ENCODE measurements at regions not wholly inside any gene's neighbourhood (a gene's known extent, or its start where the extent isn't known, plus 50 kb on each side); places are given as distances from the start of the nearest gene placed in this dataset.

DNA sequence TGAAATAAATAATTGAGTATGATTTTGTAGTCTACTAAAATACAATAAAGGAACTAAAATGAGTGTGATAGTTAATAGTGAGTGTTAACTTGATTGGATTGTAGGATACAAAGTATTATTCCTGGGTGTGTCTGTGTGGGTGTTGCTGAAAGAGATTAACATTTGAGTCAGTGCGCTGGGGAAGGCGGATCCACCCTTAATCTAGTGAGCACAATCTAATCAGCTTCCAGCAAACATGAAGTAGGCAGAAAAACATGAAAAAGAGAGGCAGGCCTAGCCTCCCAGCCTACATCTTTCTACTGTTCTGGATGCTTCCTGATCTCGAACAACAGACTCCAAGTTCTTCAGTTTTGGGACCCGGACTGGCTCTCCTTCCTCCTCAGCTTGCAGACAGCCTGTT lies 1716.6 kb downstream of the MRPL39 start:
- H3K36me3 ChIP-seq = no peaks in the 10 kb centered on the region
- no peak for ATAC-seq
- no peaks in the 10 kb centered on the region for H3K27me3 ChIP-seq
- H3K4me3 ChIP-seq = no peak overlapping the region
- no peak overlapping the region for H3K27ac ChIP-seq
- H3K4me1 ChIP-seq = no peaks in the 10 kb centered on the region
- TF ChIP-seq POLR2AphosphoS5 (IDR thresholded peaks at IDR 0.05) (no peak), EP300 (IDR thresholded peaks at IDR 0.05) (no peak), POLR2A (IDR thresholded peaks at IDR 0.05) (no peak)
- TF ChIP-seq, protein P1, sequence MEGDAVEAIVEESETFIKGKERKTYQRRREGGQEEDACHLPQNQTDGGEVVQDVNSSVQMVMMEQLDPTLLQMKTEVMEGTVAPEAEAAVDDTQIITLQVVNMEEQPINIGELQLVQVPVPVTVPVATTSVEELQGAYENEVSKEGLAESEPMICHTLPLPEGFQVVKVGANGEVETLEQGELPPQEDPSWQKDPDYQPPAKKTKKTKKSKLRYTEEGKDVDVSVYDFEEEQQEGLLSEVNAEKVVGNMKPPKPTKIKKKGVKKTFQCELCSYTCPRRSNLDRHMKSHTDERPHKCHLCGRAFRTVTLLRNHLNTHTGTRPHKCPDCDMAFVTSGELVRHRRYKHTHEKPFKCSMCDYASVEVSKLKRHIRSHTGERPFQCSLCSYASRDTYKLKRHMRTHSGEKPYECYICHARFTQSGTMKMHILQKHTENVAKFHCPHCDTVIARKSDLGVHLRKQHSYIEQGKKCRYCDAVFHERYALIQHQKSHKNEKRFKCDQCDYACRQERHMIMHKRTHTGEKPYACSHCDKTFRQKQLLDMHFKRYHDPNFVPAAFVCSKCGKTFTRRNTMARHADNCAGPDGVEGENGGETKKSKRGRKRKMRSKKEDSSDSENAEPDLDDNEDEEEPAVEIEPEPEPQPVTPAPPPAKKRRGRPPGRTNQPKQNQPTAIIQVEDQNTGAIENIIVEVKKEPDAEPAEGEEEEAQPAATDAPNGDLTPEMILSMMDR (IDR thresholded peaks at IDR 0.05) = no peak
- 72 to 87% methylated on average over 3 to 4 of the region's 4 CpGs for WGBS, 2 donors (ENCODE audit: low coverage in 1 of 2)
- H3K9me3 ChIP-seq = no peaks in the 10 kb centered on the region

DNA sequence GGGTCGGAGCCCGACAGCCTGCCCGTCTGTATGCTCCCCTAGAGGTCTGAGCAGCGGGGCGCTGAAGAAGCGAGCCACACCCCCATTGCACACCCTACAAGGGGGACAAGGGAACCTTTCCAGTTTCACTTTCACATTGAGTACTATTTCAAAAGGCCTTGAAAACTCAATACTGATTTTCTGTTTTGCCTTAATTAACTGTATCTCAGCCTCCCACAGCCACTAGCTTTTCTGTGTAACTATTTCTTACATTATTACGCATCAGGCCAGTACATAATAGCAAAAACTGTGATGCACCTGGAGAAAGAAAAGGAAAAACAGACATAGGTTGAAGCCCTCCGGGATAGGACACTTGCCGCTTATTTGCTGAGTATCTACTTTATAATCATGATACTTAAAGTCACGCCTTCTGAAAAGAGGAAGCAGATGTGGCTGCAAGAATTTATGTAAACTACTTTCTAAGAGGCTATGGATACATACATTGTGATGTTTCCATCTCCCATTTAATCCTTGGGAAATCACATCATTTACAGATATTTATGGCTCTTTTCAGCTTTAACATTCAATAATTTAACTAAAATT lies 1719.5 kb downstream of the MRPL39 start:
- Histone ChIP-seq H3K27me3 (no peaks in the 10 kb centered on the region), H3K4me3 (no peak overlapping the region), H3K4me1 (no peaks in the 10 kb centered on the region), H3K27ac (no peak overlapping the region), H3K9me3 (no peaks in the 10 kb centered on the region), H3K36me3 (no peaks in the 10 kb centered on the region)
- ATAC-seq = no peak
- TF ChIP-seq, protein P1 (IDR thresholded peaks at IDR 0.05) = no peak
- no peak for TF ChIP-seq POLR2AphosphoS5 (IDR thresholded peaks at IDR 0.05)
- no peak for TF ChIP-seq EP300 (IDR thresholded peaks at IDR 0.05)
- TF ChIP-seq POLR2A (IDR thresholded peaks at IDR 0.05) = no peak
- 89% methylated on average over 4 to 10 of the region's 10 CpGs for WGBS, 2 donors (ENCODE audit: low coverage in 1 of 2)

DNA sequence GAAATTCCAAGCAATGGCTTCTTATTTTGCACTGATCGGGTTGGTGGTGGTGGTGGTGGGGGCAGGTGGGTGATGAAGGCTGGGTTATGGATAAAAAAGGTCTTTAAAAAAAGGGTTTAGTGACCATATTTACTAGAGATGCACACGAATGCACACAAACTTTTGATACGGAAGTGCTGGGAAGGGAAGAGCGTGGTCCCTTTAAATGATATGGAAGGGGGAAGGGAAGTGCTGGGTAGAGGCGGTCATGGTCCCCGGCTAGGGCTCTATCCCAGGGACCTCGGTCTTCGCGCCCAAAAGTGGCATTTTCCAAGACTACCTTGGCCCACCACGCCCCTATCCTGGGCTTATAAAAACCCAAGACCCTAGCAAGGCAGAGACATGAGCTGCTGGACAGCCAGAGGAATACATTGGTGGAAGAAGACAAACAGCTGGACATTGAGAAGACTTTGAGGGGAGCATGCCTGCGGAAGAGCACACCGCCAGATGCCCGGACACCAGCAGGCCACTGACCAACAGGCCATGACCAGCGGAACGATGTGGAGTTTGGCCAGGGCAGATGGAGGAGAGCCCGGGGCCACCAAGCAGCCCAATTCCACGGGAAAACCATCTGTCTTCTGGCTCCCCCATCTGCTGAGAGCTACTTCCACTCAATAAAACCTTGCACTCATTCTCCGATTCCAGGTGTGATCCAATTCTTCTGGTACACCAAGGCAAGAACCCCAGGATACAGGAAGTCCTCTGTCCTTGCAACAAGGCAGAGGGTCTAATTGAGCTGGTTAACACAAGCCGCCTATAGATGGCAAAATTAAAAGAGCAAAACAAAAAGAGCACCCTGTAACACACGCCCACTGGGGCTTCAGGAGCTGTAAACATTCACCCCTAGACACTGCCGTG lies 1720.2 kb downstream of the MRPL39 start:
- ATAC-seq = no peak
- H3K27ac ChIP-seq = no peak overlapping the region
- no peaks in the 10 kb centered on the region for H3K36me3 ChIP-seq
- no peaks in the 10 kb centered on the region for H3K4me1 ChIP-seq
- no peaks in the 10 kb centered on the region for H3K27me3 ChIP-seq
- H3K9me3 ChIP-seq = no peaks in the 10 kb centered on the region
- no peak overlapping the region for H3K4me3 ChIP-seq
- 72 to 92% methylated on average over 2 to 19 of the region's 21 CpGs for WGBS, 2 donors (ENCODE audit: low coverage in 1 of 2)
- TF ChIP-seq POLR2A (IDR thresholded peaks at IDR 0.05) = no peak
- TF ChIP-seq, protein P1 (IDR thresholded peaks at IDR 0.05) = no peak
- TF ChIP-seq POLR2AphosphoS5 (IDR thresholded peaks at IDR 0.05) = no peak
- TF ChIP-seq EP300 (IDR thresholded peaks at IDR 0.05) = no peak

DNA sequence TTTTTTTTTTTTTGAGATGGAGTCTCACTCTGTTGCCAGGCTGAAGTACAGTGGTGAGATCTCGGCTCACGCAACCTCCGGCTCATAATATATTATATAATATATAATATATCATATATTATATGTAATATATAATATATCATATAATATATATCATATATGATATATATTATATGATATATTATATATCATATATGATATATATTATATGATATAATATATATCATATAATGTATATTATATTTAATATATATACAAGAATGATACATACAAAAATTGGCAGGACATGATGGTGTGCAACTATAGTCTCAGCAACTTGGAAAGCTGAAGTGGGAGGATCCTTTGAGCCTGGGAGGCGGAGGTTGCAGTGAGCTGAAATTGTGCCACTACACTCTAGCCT lies 1725.5 kb downstream of the MRPL39 start:
- WGBS, 2 donors (ENCODE audit: low coverage in 1 of 2) = 92 to 94% methylated on average over 4 of the region's 4 CpGs
- no peak overlapping the region for H3K4me3 ChIP-seq

More for the DNA sequence above, 1725.5 kb downstream of the MRPL39 start:
- H3K9me3 ChIP-seq = no peaks in the 10 kb centered on the region
- TF ChIP-seq POLR2AphosphoS5 (IDR thresholded peaks at IDR 0.05) (no peak), POLR2A (IDR thresholded peaks at IDR 0.05) (no peak), EP300 (IDR thresholded peaks at IDR 0.05) (no peak)
- TF ChIP-seq, protein P1 (IDR thresholded peaks at IDR 0.05) = no peak
- no peaks in the 10 kb centered on the region for H3K4me1 ChIP-seq
- H3K27ac ChIP-seq = no peak overlapping the region
- ATAC-seq = no peak
- H3K36me3 ChIP-seq = no peaks in the 10 kb centered on the region
- no peaks in the 10 kb centered on the region for H3K27me3 ChIP-seq
